ENCODE measurements at regions not wholly inside any gene's neighbourhood (a gene's known extent, or its start where the extent isn't known, plus 50 kb on each side); places are given as distances from the start of the nearest gene placed in this dataset.

GRCh38 chr2:194591192-194591591 is 1065.8 kb upstream of the SLC39A10 start:
- BruUV-seq (replicated peaks) = no TSS peak
- H3K4me1 Mint-ChIP-seq (ENCODE audit: low read depth, unreplicated experiment) = no peaks in the 10 kb centered on the region

GRCh38 chr2:194587739-194588270 is 1069.2 kb upstream of the SLC39A10 start:
- Mint-ChIP-seq H3K36me3 (ENCODE audit: insufficient read depth, unreplicated experiment) (no peaks in the 10 kb centered on the region), H3K9me3 (ENCODE audit: unreplicated experiment) (no peaks in the 10 kb centered on the region), H3K27ac (ENCODE audit: unreplicated experiment) (no peak overlapping the region), H3K4me3 (ENCODE audit: unreplicated experiment) (no peak overlapping the region), H3K4me1 (ENCODE audit: low read depth, unreplicated experiment) (no peaks in the 10 kb centered on the region), H3K27me3 (ENCODE audit: insufficient read depth, unreplicated experiment) (no peaks in the 10 kb centered on the region)
- POLR2A ChIA-PET = no interaction called here
- no peaks in the 10 kb centered on the region for H3K9me3 ChIP-seq
- no peak overlapping the region for H3K4me3 ChIP-seq (ENCODE audit: low read depth, low read length)
- H3K27me3 ChIP-seq (replicated peaks; ENCODE audit: control insufficient read depth, insufficient read depth, low read length) = no peaks in the 10 kb centered on the region
- intact Hi-C loops (cut with micrococcal nuclease; ENCODE audit: unreplicated experiment) = no loop called here
- H3K36me3 ChIP-seq (ENCODE audit: control insufficient read depth, insufficient read depth, low read length) = no peaks in the 10 kb centered on the region
- CTCF ChIA-PET = no interaction called here
- no TSS peak for BruUV-seq (replicated peaks)
- no peaks in the 10 kb centered on the region for H3K4me1 ChIP-seq
- DNase-seq = no peak
- TF ChIP-seq CTCF (IDR thresholded peaks at IDR 0.05; ENCODE audit: insufficient read depth in 1 of 2, low read depth in 1 of 2, low read length in 1 of 2, severe bottlenecking in 1 of 2, unreplicated experiment in 1 of 2) = no peak

More at GRCh38 chr2:194591192-194591591, 1065.8 kb upstream of the SLC39A10 start:
- no peaks in the 10 kb centered on the region for H3K9me3 ChIP-seq
- no peaks in the 10 kb centered on the region for H3K4me1 ChIP-seq
- no peak for TF ChIP-seq CTCF (IDR thresholded peaks at IDR 0.05; ENCODE audit: insufficient read depth in 1 of 2, low read depth in 1 of 2, low read length in 1 of 2, severe bottlenecking in 1 of 2, unreplicated experiment in 1 of 2)
- no peaks in the 10 kb centered on the region for H3K36me3 Mint-ChIP-seq (ENCODE audit: insufficient read depth, unreplicated experiment)
- no peaks in the 10 kb centered on the region for H3K9me3 Mint-ChIP-seq (ENCODE audit: unreplicated experiment)
- H3K27me3 ChIP-seq (replicated peaks; ENCODE audit: control insufficient read depth, insufficient read depth, low read length) = no peaks in the 10 kb centered on the region
- ChIA-PET CTCF (no interaction called here), POLR2A (no interaction called here)
- no peak overlapping the region for H3K4me3 Mint-ChIP-seq (ENCODE audit: unreplicated experiment)
- H3K36me3 ChIP-seq (ENCODE audit: control insufficient read depth, insufficient read depth, low read length) = no peaks in the 10 kb centered on the region
- intact Hi-C loops (cut with micrococcal nuclease; ENCODE audit: unreplicated experiment) = no loop called here
- no peak overlapping the region for H3K4me3 ChIP-seq (ENCODE audit: low read depth, low read length)
- no peaks in the 10 kb centered on the region for H3K27me3 Mint-ChIP-seq (ENCODE audit: insufficient read depth, unreplicated experiment)
- H3K27ac Mint-ChIP-seq (ENCODE audit: unreplicated experiment) = no peak overlapping the region
- DNase-seq = no peak

- no peaks in the 10 kb centered on the region for H3K27me3 ChIP-seq (replicated peaks; ENCODE audit: control insufficient read depth, insufficient read depth, low read length)
- H3K4me1 ChIP-seq = no peaks in the 10 kb centered on the region
- TF ChIP-seq CTCF (IDR thresholded peaks at IDR 0.05; ENCODE audit: insufficient read depth in 1 of 2, low read depth in 1 of 2, low read length in 1 of 2, severe bottlenecking in 1 of 2, unreplicated experiment in 1 of 2) = no peak
- H3K4me1 Mint-ChIP-seq (ENCODE audit: low read depth, unreplicated experiment) = no peaks in the 10 kb centered on the region
- POLR2A ChIA-PET = no interaction called here
- no peaks in the 10 kb centered on the region for H3K36me3 ChIP-seq (ENCODE audit: control insufficient read depth, insufficient read depth, low read length)
- CTCF ChIA-PET = no interaction called here
- H3K36me3 Mint-ChIP-seq (ENCODE audit: insufficient read depth, unreplicated experiment) = no peaks in the 10 kb centered on the region
- BruUV-seq (replicated peaks) = no TSS peak
- no peaks in the 10 kb centered on the region for H3K9me3 ChIP-seq
- intact Hi-C loops (cut with micrococcal nuclease; ENCODE audit: unreplicated experiment) = no loop called here
- no peak overlapping the region for H3K27ac Mint-ChIP-seq (ENCODE audit: unreplicated experiment)
- no peaks in the 10 kb centered on the region for H3K9me3 Mint-ChIP-seq (ENCODE audit: unreplicated experiment)
- no peaks in the 10 kb centered on the region for H3K27me3 Mint-ChIP-seq (ENCODE audit: insufficient read depth, unreplicated experiment)
- H3K4me3 Mint-ChIP-seq (ENCODE audit: unreplicated experiment) = no peak overlapping the region
- no peak overlapping the region for H3K4me3 ChIP-seq (ENCODE audit: low read depth, low read length)
- no peak for DNase-seq
Observed at GRCh38 chr2:194567661-194568017, 1089.4 kb upstream of the SLC39A10 start.
